IMR-90 (cell line): ENCODE measurements at regions not wholly inside any gene's neighbourhood (a gene's known extent, or its start where the extent isn't known, plus 50 kb on each side); places are given as distances from the start of the nearest gene placed in this dataset.
A peak's percentile ranks its signal among the peaks of the same experiment; 100 is the strongest.

ENCODE experiments used
- MAFK ChIP-seq: IDR thresholded peaks from 2 replicates; pipeline ENCODE4 v1.6.1; 2012; ENCODE audit warnings: low read depth, low read length, improper control_type of control experiment
- NFE2L2 ChIP-seq: fragments of 150-350 bp; IDR thresholded peaks from 2 replicates; pipeline ENCODE4 v1.6.1; 2016; ENCODE audit warnings: low read depth, mild to moderate bottlenecking, low read length
- POLR2A ChIP-seq: IDR thresholded peaks from 2 replicates; pipeline ENCODE4 v1.6.1; 2012; ENCODE audit warnings: mild to moderate bottlenecking, low read depth, low read length
- RCOR1 ChIP-seq: IDR thresholded peaks from 2 replicates; pipeline ENCODE4 v1.6.1; 2012; ENCODE audit warnings: mild to moderate bottlenecking, low read length, improper control_type of control experiment; ENCODE audit not compliant: insufficient replicate concordance
- SMC3 ChIP-seq: fragments of 150-350 bp; IDR thresholded peaks from 2 replicates; pipeline ENCODE4 v1.6.1; 2016; ENCODE audit warnings: low read depth, mild to moderate bottlenecking, antibody characterized with exemption, low read length, moderate library complexity
- TF ChIP-seq, protein P1 (sequence below): conservative IDR thresholded peaks from 2 replicates; pipeline ENCODE4 v1.5.1; 2012; ENCODE audit warnings: mild to moderate bottlenecking, low read depth, low read length, improper control_type of control experiment
- TF ChIP-seq, protein P2 (sequence below): fragments of 150-350 bp; IDR thresholded peaks from 2 replicates; pipeline ENCODE4 v1.6.1; 2017; ENCODE audit warnings: mild to moderate bottlenecking, antibody characterized with exemption, low read length, low read depth

DNA sequence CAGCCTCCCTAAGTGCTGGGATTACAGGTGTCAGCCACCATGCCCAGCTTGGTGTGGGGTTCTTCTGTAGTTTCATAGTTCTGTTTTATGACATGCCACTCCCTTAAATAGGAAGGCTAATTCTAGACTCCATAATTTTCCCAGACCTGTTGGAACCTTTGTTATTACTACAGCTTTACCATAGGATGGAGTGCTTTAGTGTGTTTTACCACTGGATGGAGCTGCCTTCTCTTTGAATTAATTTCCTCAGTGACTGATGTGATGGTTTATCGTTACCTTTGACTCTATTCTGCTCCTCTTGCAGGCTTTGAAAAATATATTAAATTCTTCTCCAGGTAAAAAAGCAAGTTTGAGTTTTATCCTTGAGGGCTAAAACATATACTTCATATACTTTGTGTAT is 84.6 kb upstream of the NEK7 start:
- no peak for TF ChIP-seq NFE2L2
- TF ChIP-seq SMC3 = peak; percentile 22; the same call in 1 of the 2 replicates
- no peak for TF ChIP-seq RCOR1
- TF ChIP-seq, protein P1, sequence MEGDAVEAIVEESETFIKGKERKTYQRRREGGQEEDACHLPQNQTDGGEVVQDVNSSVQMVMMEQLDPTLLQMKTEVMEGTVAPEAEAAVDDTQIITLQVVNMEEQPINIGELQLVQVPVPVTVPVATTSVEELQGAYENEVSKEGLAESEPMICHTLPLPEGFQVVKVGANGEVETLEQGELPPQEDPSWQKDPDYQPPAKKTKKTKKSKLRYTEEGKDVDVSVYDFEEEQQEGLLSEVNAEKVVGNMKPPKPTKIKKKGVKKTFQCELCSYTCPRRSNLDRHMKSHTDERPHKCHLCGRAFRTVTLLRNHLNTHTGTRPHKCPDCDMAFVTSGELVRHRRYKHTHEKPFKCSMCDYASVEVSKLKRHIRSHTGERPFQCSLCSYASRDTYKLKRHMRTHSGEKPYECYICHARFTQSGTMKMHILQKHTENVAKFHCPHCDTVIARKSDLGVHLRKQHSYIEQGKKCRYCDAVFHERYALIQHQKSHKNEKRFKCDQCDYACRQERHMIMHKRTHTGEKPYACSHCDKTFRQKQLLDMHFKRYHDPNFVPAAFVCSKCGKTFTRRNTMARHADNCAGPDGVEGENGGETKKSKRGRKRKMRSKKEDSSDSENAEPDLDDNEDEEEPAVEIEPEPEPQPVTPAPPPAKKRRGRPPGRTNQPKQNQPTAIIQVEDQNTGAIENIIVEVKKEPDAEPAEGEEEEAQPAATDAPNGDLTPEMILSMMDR = peak; percentile 26; the same call in 1 of the 2 replicates
- no peak for TF ChIP-seq MAFK
- no peak for TF ChIP-seq POLR2A
- TF ChIP-seq, protein P2, sequence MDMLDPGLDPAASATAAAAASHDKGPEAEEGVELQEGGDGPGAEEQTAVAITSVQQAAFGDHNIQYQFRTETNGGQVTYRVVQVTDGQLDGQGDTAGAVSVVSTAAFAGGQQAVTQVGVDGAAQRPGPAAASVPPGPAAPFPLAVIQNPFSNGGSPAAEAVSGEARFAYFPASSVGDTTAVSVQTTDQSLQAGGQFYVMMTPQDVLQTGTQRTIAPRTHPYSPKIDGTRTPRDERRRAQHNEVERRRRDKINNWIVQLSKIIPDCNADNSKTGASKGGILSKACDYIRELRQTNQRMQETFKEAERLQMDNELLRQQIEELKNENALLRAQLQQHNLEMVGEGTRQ = no peak
